ENCODE measurements at regions not wholly inside any gene's neighbourhood (a gene's known extent, or its start where the extent isn't known, plus 50 kb on each side); places are given as distances from the start of the nearest gene placed in this dataset.

- TF ChIP-seq CTCF (IDR thresholded peaks at IDR 0.05; ENCODE audit: low read depth, low read length): no peak
- H3K4me1 ChIP-seq (ENCODE audit: low read depth): peaks cover 9% of the 10 kb centered on the region
- H3K9me3 ChIP-seq (ENCODE audit: low read depth): no peaks in the 10 kb centered on the region
- no peaks in the 10 kb centered on the region for H3K36me3 ChIP-seq
- no peaks in the 10 kb centered on the region for H3K27me3 ChIP-seq
- DNase-seq (ENCODE audit: low read depth in 1 of 2, low spot score in 1 of 2): peak in 1 of 2 donors; percentile 59
- H3K4me3 ChIP-seq: no peak overlapping the region
- no peak overlapping the region for H3K27ac ChIP-seq
Observed at GRCh38 chr2:146893500-146894041, 951.3 kb upstream of the ACVR2A start.

GRCh38 chr2:146890491-146890890 is 954.3 kb upstream of the ACVR2A start:
- no peaks in the 10 kb centered on the region for H3K9me3 ChIP-seq (ENCODE audit: low read depth)
- TF ChIP-seq CTCF (IDR thresholded peaks at IDR 0.05; ENCODE audit: low read depth, low read length): no peak
- no peak overlapping the region for H3K27ac ChIP-seq
- peaks cover 9% of the 10 kb centered on the region for H3K4me1 ChIP-seq (ENCODE audit: low read depth)
- no peak overlapping the region for H3K4me3 ChIP-seq
- H3K27me3 ChIP-seq: no peaks in the 10 kb centered on the region
- no peaks in the 10 kb centered on the region for H3K36me3 ChIP-seq
- DNase-seq (ENCODE audit: low read depth in 1 of 2, low spot score in 1 of 2): no peak

GRCh38 chr2:146879882-146880281 is 964.9 kb upstream of the ACVR2A start:
- H3K27me3 ChIP-seq: no peaks in the 10 kb centered on the region
- TF ChIP-seq CTCF (IDR thresholded peaks at IDR 0.05; ENCODE audit: low read depth, low read length): no peak
- H3K36me3 ChIP-seq: no peaks in the 10 kb centered on the region
- no peak overlapping the region for H3K4me3 ChIP-seq
- H3K9me3 ChIP-seq (ENCODE audit: low read depth): no peaks in the 10 kb centered on the region
- H3K4me1 ChIP-seq (ENCODE audit: low read depth): no peaks in the 10 kb centered on the region
- H3K27ac ChIP-seq: no peak overlapping the region
- no peak for DNase-seq (ENCODE audit: low read depth in 1 of 2, low spot score in 1 of 2)

GRCh38 chr2:146874260-146874658 is 970.6 kb upstream of the ACVR2A start:
- no peak overlapping the region for H3K27ac ChIP-seq
- H3K4me1 ChIP-seq (ENCODE audit: low read depth): no peaks in the 10 kb centered on the region

GRCh38 chr2:146873646-146874259 is 971.1 kb upstream of the ACVR2A start:
- DNase-seq (ENCODE audit: low read depth in 1 of 2, low spot score in 1 of 2): no peak
- TF ChIP-seq CTCF (IDR thresholded peaks at IDR 0.05; ENCODE audit: low read depth, low read length): no peak
- Histone ChIP-seq H3K36me3 (no peaks in the 10 kb centered on the region), H3K27ac (no peak overlapping the region), H3K4me1 (ENCODE audit: low read depth) (no peaks in the 10 kb centered on the region), H3K4me3 (no peak overlapping the region), H3K9me3 (ENCODE audit: low read depth) (no peaks in the 10 kb centered on the region), H3K27me3 (no peaks in the 10 kb centered on the region)

More at GRCh38 chr2:146874260-146874658, 970.6 kb upstream of the ACVR2A start:
- Histone ChIP-seq H3K27me3 (no peaks in the 10 kb centered on the region), H3K9me3 (ENCODE audit: low read depth) (no peaks in the 10 kb centered on the region), H3K4me3 (no peak overlapping the region), H3K36me3 (no peaks in the 10 kb centered on the region)
- TF ChIP-seq CTCF (IDR thresholded peaks at IDR 0.05; ENCODE audit: low read depth, low read length): no peak
- DNase-seq (ENCODE audit: low read depth in 1 of 2, low spot score in 1 of 2): peak in 1 of 2 donors; percentile 63
